MM.1S (cell line): ENCODE measurements at regions not wholly inside any gene's neighbourhood (a gene's known extent, or its start where the extent isn't known, plus 50 kb on each side); places are given as distances from the start of the nearest gene placed in this dataset.

Source experiments
- DNase-seq: peaks from one replicate; pipeline ENCODE4 v3.0.0-alpha.2; 2015
- H2AFZ ChIP-seq: fragments of 300-600 bp; sonication (generic); 2 replicates; pipeline ENCODE4 v1.6.0; 2016; ENCODE audit warnings: antibody characterized with exemption, low read length
- H3F3A ChIP-seq: fragments of 300-600 bp; sonication (generic); 2 replicates; pipeline ENCODE4 v1.6.1; 2016; ENCODE audit warnings: mild to moderate bottlenecking, antibody characterized with exemption, low read length, moderate library complexity, mixed read lengths; ENCODE audit not compliant: insufficient read depth
- H3K27ac ChIP-seq: fragments of 300-600 bp; sonication (generic); 2 replicates; pipeline ENCODE4 v1.5.1; 2016; ENCODE audit warnings: mild to moderate bottlenecking, low read length
- H3K27me3 ChIP-seq: fragments of 300-600 bp; sonication (generic); replicated peaks from 2 replicates; pipeline ENCODE4 v1.6.0; 2016; ENCODE audit warnings: low read length; ENCODE audit not compliant: insufficient read depth
- H3K36me3 ChIP-seq: fragments of 300-600 bp; sonication (generic); replicated peaks from 2 replicates; pipeline ENCODE4 v1.6.1; 2016; ENCODE audit warnings: mild to moderate bottlenecking, low read length, mixed read lengths; ENCODE audit not compliant: insufficient read depth
- H3K4me1 ChIP-seq: fragments of 300-600 bp; sonication (generic); 2 replicates; pipeline ENCODE4 v1.6.1; 2016; ENCODE audit warnings: low read length, mixed read lengths
- H3K4me2 ChIP-seq: fragments of 300-600 bp; sonication (generic); 2 replicates; pipeline ENCODE4 v1.6.0; 2016; ENCODE audit warnings: low read depth, low read length
- H3K4me3 ChIP-seq: fragments of 300-600 bp; sonication (generic); 2 replicates; pipeline ENCODE4 v1.5.1; 2016; ENCODE audit warnings: low read length, mixed read lengths
- H3K79me2 ChIP-seq: fragments of 300-600 bp; sonication (generic); 2 replicates; pipeline ENCODE4 v1.6.1; 2016; ENCODE audit warnings: mixed run types, low read length, mixed read lengths
- H3K9ac ChIP-seq: fragments of 300-600 bp; sonication (generic); 2 replicates; pipeline ENCODE4 v1.6.1; 2016; ENCODE audit warnings: low read length, mixed read lengths
- H3K9me2 ChIP-seq: fragments of 300-600 bp; sonication (generic); replicated peaks from 2 replicates; pipeline ENCODE4 v1.6.1; 2016; ENCODE audit warnings: mild to moderate bottlenecking, low read length, mixed read lengths; ENCODE audit not compliant: insufficient read depth
- H3K9me3 ChIP-seq: fragments of 300-600 bp; sonication (generic); replicated peaks from 2 replicates; pipeline ENCODE4 v1.6.1; 2016; ENCODE audit warnings: mild to moderate bottlenecking, low read length, mixed read lengths; ENCODE audit not compliant: insufficient read depth
- H4K20me1 ChIP-seq: fragments of 300-600 bp; sonication (generic); 2 replicates; pipeline ENCODE4 v1.6.1; 2016; ENCODE audit warnings: mild to moderate bottlenecking, low read length, moderate library complexity, mixed read lengths; ENCODE audit not compliant: insufficient read depth
- CTCF ChIP-seq: fragments of 300-600 bp; sonication (generic); IDR thresholded peaks from 2 replicates; pipeline ENCODE4 v1.5.1; 2016; ENCODE audit warnings: antibody characterized with exemption, low read length, mixed read lengths
- EZH2 ChIP-seq: fragments of 300-600 bp; sonication (generic); optimal IDR thresholded peaks from 2 replicates; pipeline ENCODE3; 2017; ENCODE audit warnings: low read depth, mild to moderate bottlenecking, antibody characterized with exemption, low read length, mixed read lengths
- EZH2phosphoT487 ChIP-seq: fragments of 300-600 bp; sonication (generic); IDR thresholded peaks from 2 replicates; pipeline ENCODE4 v1.6.1; 2018; ENCODE audit warnings: antibody characterized with exemption, low read length

DNA sequence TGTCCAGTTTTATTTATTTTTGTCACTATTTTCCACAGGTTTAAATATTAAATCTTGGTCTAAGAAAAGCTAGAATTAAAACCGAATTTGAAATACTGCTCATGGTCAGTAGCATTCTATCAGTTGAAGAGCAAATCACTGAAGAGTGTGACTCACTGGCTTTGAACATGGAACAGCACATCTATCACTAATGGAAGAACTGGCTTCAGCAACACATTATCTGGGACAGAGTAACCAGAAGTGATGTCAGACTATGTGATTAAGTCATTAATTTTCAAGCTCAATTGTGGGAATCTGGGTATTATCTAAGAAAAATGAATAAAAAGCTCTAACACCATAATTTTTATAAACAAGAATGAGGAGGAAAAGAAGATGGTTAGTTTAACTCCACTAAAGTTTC lies 527.5 kb downstream of the TMTC2 start:
- DNase-seq, result no peak
- H3K27me3 ChIP-seq, result no peaks in the 10 kb centered on the region
- H4K20me1 ChIP-seq, result no peaks in the 10 kb centered on the region
- H2AFZ ChIP-seq, result no peak overlapping the region
- no peaks in the 10 kb centered on the region for H3F3A ChIP-seq
- no peak overlapping the region for H3K9ac ChIP-seq
- no peak overlapping the region for H3K27ac ChIP-seq
- H3K9me2 ChIP-seq, result no peaks in the 10 kb centered on the region
- H3K4me1 ChIP-seq, result no peaks in the 10 kb centered on the region
- no peaks in the 10 kb centered on the region for H3K36me3 ChIP-seq
- TF ChIP-seq EZH2, result no peak
- no peak overlapping the region for H3K4me2 ChIP-seq
- H3K4me3 ChIP-seq, result no peak overlapping the region
- H3K79me2 ChIP-seq, result no peaks in the 10 kb centered on the region
- H3K9me3 ChIP-seq, result no peaks in the 10 kb centered on the region

DNA sequence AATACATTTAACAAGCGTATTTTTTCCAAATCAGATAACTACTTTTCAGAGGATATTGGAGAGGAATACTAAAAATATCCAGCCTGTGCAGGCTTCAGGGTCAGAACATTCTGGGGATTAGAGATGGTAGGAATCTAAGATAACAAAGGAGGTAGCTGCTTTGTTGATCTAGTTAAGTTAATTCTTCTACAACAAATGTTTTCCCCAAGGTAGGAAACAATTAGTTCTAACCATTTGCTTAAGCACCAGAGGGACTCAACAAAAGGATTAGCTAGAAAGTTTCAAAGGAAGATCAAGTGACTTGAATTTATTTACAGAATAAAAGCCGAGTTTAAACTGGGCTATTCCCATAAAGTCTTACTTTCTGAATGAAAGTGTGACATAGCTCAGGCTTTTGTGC lies 524.2 kb downstream of the TMTC2 start:
- TF ChIP-seq EZH2phosphoT487, result no peak
- TF ChIP-seq CTCF, result no peak
- TF ChIP-seq EZH2, result no peak
- no peaks in the 10 kb centered on the region for H3K79me2 ChIP-seq
- no peak for DNase-seq
- H3K36me3 ChIP-seq, result no peaks in the 10 kb centered on the region
- no peaks in the 10 kb centered on the region for H3K4me1 ChIP-seq
- no peaks in the 10 kb centered on the region for H4K20me1 ChIP-seq
- H3K4me3 ChIP-seq, result no peak overlapping the region
- H3K27ac ChIP-seq, result no peak overlapping the region
- no peaks in the 10 kb centered on the region for H3F3A ChIP-seq
- H3K9me2 ChIP-seq, result no peaks in the 10 kb centered on the region
- H2AFZ ChIP-seq, result no peak overlapping the region
- H3K9ac ChIP-seq, result no peak overlapping the region
- no peaks in the 10 kb centered on the region for H3K9me3 ChIP-seq
- no peak overlapping the region for H3K4me2 ChIP-seq
- no peaks in the 10 kb centered on the region for H3K27me3 ChIP-seq

DNA sequence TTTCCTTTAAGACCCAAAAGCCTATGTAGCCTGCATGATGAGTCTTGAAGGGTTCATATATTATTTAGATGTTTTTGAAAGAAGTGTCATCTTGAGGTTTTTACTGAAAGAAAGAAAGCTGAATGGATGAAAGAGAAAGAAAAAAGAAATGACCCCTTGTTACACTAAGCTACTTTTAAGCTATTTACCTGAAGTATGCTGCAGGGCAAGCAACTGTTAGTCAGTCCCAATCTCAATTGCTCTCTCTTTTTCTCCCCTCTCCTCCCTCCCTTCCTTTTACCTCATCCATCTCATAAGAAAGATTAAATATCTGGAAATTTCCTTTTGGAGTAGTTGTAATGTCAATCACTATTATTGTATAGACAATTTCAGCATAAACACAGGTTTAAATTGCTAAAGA lies 512.4 kb downstream of the TMTC2 start:
- Histone ChIP-seq H3K79me2 (no peaks in the 10 kb centered on the region), H3K4me1 (no peaks in the 10 kb centered on the region), H3K36me3 (no peaks in the 10 kb centered on the region), H3K9me2 (no peaks in the 10 kb centered on the region), H3K9me3 (no peaks in the 10 kb centered on the region), H3K9ac (no peak overlapping the region), H3K4me3 (no peak overlapping the region), H3K4me2 (no peak overlapping the region), H2AFZ (no peak overlapping the region), H4K20me1 (no peaks in the 10 kb centered on the region), H3K27ac (no peak overlapping the region), H3K27me3 (no peaks in the 10 kb centered on the region), H3F3A (no peaks in the 10 kb centered on the region)
- DNase-seq, result no peak
- TF ChIP-seq EZH2phosphoT487 (no peak), CTCF (no peak), EZH2 (no peak)

- H3K9me2 ChIP-seq, result no peaks in the 10 kb centered on the region
- no peak overlapping the region for H3K4me3 ChIP-seq
- no peak overlapping the region for H3K27ac ChIP-seq
- no peaks in the 10 kb centered on the region for H4K20me1 ChIP-seq
- H3K79me2 ChIP-seq, result no peaks in the 10 kb centered on the region
- no peaks in the 10 kb centered on the region for H3K4me1 ChIP-seq
- no peaks in the 10 kb centered on the region for H3K9me3 ChIP-seq
- no peak overlapping the region for H3K9ac ChIP-seq
- DNase-seq, result no peak
- H2AFZ ChIP-seq, result no peak overlapping the region
- no peaks in the 10 kb centered on the region for H3F3A ChIP-seq
- H3K27me3 ChIP-seq, result no peaks in the 10 kb centered on the region
- no peaks in the 10 kb centered on the region for H3K36me3 ChIP-seq
- no peak for TF ChIP-seq CTCF
- TF ChIP-seq EZH2, result no peak
- TF ChIP-seq EZH2phosphoT487, result no peak
- H3K4me2 ChIP-seq, result no peak overlapping the region
Observed at GRCh38 chr12:83198291-83199015, 511.7 kb downstream of the TMTC2 start.
